Heart left ventricle (tissue), 13 donors: ENCODE measurements at regions not wholly inside any gene's neighbourhood (a gene's known extent, or its start where the extent isn't known, plus 50 kb on each side); places are given as distances from the start of the nearest gene placed in this dataset.

Source experiments
- CTCF ChIP-seq, 12 donors: fragments of 200-600 bp; sonication (generic) in 4 of 12; IDR thresholded peaks; one replicate each; pipeline versions ENCODE4 v1.5.0 to v1.8.0; 2018 to 2022; ENCODE audit warnings: antibody characterized with exemption in 12 of 12, mild to moderate bottlenecking in 5 of 12
- POLR2A ChIP-seq, 2 donors: fragments of 450-650 bp; IDR thresholded peaks; one replicate each; pipeline ENCODE4 v1.6.1; 2017; ENCODE audit warnings: antibody characterized with exemption in 2 of 2, mild to moderate bottlenecking in 2 of 2, moderate library complexity in 2 of 2
- donor health status: ischemic (EF 13 %, LVEDD 7.1; RV severe dilation, severe dysfunction).
- donor health status: DM: no; HTN: yes; CAD: no.
- donor health status: DM: no; HTN: no; CAD: no.
- donor health status: ischemic (EF 25% LVEDD 6.9; RV normal size, moderate dysfunction).
- donor health status: ischemic (EF 25% LVEDD 5.7; RV mildly dilated, moderate dysfunction).
- donor health status: ischemic (EF 35%, LVEDD 5.7; RV mildly dilated, moderate dysfunction).
- donor health status: nonischemic (EF 11% LVEDD 7.7; RV severe dilation, severe dysfunction).
- donor health status: DM: yes; HTN: yes; CAD: no.
- donor health status: PGD.
- donor health status: ischemic (EF 29% LVEDD 5.4; RV normal size, mild dysfunction).
- donor health status: nonischemic (EF 23%, LVEDD 6.1; RV moderate dilation, normal function).

- TF ChIP-seq CTCF (IDR thresholded peaks at IDR 0.05) (no peak), POLR2A (IDR thresholded peaks at IDR 0.05) (no peak)
Measured at GRCh38 chr9:99560561-99560960, 261.1 kb upstream of the NR4A3 start.
